ENCODE measurements at regions not wholly inside any gene's neighbourhood (a gene's known extent, or its start where the extent isn't known, plus 50 kb on each side); places are given as distances from the start of the nearest gene placed in this dataset.

DNA sequence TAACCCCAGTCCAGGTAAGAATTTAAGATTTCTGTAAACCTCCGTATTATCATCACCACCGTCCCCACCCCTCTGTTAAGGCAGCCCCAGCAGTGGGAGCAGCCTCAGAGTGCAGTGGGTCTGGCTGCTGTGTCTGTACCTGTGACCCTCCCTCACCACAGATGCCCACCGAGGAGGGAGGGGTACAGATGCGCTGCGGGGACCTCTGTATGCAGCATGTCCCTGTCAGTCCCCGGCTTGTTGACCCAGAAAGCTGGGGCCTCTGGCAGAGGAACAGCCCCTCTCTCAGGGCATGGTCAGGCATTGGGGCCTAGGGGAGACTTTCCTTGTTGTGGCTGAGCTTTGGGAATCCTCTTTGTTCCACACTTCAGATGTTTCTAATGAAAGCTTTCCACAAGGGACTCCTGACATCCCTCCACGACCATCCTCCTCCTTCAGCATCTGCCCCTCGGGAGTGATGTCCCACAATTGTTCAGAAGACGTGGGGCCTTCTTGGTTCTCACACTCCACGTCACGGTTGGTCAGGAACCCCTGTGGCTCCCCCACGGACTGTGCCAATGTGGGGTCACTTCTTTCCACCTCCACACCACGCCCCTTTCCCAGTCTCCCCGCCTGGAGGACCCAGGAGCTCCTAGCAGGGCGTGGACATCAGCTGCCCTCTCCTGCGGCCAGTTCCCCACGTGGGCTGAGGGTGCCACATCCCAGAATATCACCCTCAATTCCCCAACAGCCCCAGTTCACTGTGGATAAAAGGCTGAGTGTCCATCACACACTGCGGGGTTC, 384.2 kb upstream of the MYT1L start:
- no peak for TF ChIP-seq SP1 (IDR thresholded peaks at IDR 0.05; ENCODE audit: low read depth, low read length)
- TF ChIP-seq BMI1 (IDR thresholded peaks at IDR 0.05; ENCODE audit: borderline replicate concordance): no peak
- TF ChIP-seq PAX8 (IDR thresholded peaks at IDR 0.05): no peak
- no peak for TF ChIP-seq POLR2AphosphoS5 (IDR thresholded peaks at IDR 0.05; ENCODE audit: low read length)
- TF ChIP-seq, protein P1, sequence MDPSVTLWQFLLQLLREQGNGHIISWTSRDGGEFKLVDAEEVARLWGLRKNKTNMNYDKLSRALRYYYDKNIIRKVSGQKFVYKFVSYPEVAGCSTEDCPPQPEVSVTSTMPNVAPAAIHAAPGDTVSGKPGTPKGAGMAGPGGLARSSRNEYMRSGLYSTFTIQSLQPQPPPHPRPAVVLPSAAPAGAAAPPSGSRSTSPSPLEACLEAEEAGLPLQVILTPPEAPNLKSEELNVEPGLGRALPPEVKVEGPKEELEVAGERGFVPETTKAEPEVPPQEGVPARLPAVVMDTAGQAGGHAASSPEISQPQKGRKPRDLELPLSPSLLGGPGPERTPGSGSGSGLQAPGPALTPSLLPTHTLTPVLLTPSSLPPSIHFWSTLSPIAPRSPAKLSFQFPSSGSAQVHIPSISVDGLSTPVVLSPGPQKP (IDR thresholded peaks at IDR 0.05; ENCODE audit: low read depth, low read length): no peak
- TF ChIP-seq FOXK2 (IDR thresholded peaks at IDR 0.05): no peak

All from GM12878 (cell line).